Neural progenitor cell (in vitro differentiated cells): ENCODE measurements at regions not wholly inside any gene's neighbourhood (a gene's known extent, or its start where the extent isn't known, plus 50 kb on each side); places are given as distances from the start of the nearest gene placed in this dataset.

Source experiments
- DNase-seq: peaks from one replicate; pipeline ENCODE4 v3.0.0-alpha.2; 2016; ENCODE audit warnings: low spot score
- H2AFZ ChIP-seq: fragments of 200-600 bp; sonication (generic); replicated peaks from 2 replicates; pipeline ENCODE4 v1.6.1; 2016; ENCODE audit warnings: antibody characterized with exemption
- H3F3A ChIP-seq: fragments of 200-600 bp; sonication (generic); 2 replicates; pipeline ENCODE4 v1.6.1; 2016; ENCODE audit warnings: antibody characterized with exemption, low read depth
- H3K27ac ChIP-seq: fragments of 200-600 bp; sonication (generic); 2 replicates; pipeline ENCODE4 v1.5.1; 2016; ENCODE audit warnings: mild to moderate bottlenecking
- H3K27me3 ChIP-seq: fragments of 200-600 bp; sonication (generic); 2 replicates; pipeline ENCODE4 v1.6.1; 2016; ENCODE audit warnings: mild to moderate bottlenecking, moderate library complexity
- H3K36me3 ChIP-seq: fragments of 200-600 bp; sonication (generic); 2 replicates; pipeline ENCODE4 v1.5.1; 2016
- H3K4me1 ChIP-seq: fragments of 200-600 bp; sonication (generic); 2 replicates; pipeline ENCODE4 v1.6.1; 2016; ENCODE audit warnings: mixed run types
- H3K4me2 ChIP-seq: fragments of 200-600 bp; sonication (generic); 2 replicates; pipeline ENCODE4 v1.6.1; 2016
- H3K4me3 ChIP-seq: fragments of 200-600 bp; sonication (generic); 2 replicates; pipeline ENCODE4 v1.5.1; 2016
- H3K79me2 ChIP-seq: fragments of 200-600 bp; sonication (generic); 2 replicates; pipeline ENCODE4 v1.6.1; 2016; ENCODE audit warnings: low read depth
- H3K9ac ChIP-seq: fragments of 200-600 bp; sonication (generic); 2 replicates; pipeline ENCODE4 v1.6.1; 2016
- H3K9me3 ChIP-seq: fragments of 200-600 bp; sonication (generic); 2 replicates; pipeline ENCODE4 v1.5.1; 2016; ENCODE audit warnings: low read depth
- H4K20me1 ChIP-seq: fragments of 200-600 bp; sonication (generic); 2 replicates; pipeline ENCODE4 v1.6.1; 2016; ENCODE audit warnings: low read depth
- H3K27ac Mint-ChIP-seq: 3 replicates; pipeline ENCODE4 v1.8.0; 2021; ENCODE audit warnings: mixed read lengths
- H3K27me3 Mint-ChIP-seq: 2 replicates; pipeline ENCODE4 v1.8.0; 2022; ENCODE audit warnings: low read depth, mild to moderate bottlenecking, inconsistent platforms, moderate library complexity, mixed read lengths; ENCODE audit not compliant: insufficient read depth
- H3K36me3 Mint-ChIP-seq: 3 replicates; pipeline ENCODE4 v1.8.0; 2021; ENCODE audit warnings: mixed read lengths
- H3K4me1 Mint-ChIP-seq: 3 replicates; pipeline ENCODE4 v1.8.0; 2021; ENCODE audit warnings: mixed read lengths
- H3K4me3 Mint-ChIP-seq: 3 replicates; pipeline ENCODE4 v1.8.0; 2021; ENCODE audit warnings: mild to moderate bottlenecking, moderate library complexity, mixed read lengths
- H3K9me3 Mint-ChIP-seq: 3 replicates; pipeline ENCODE4 v1.8.0; 2020; ENCODE audit warnings: mixed read lengths
- CTCF ChIP-seq: fragments of 200-600 bp; sonication (generic); IDR thresholded peaks from 2 replicates; pipeline ENCODE4 v1.5.1; 2017; ENCODE audit warnings: antibody characterized with exemption, mild to moderate bottlenecking
- EZH2 ChIP-seq: fragments of 200-600 bp; sonication (generic); IDR thresholded peaks from 2 replicates; pipeline ENCODE4 v1.6.1; 2017; ENCODE audit warnings: antibody characterized with exemption, mild to moderate bottlenecking, moderate library complexity
- EZH2phosphoT487 ChIP-seq: fragments of 200-600 bp; sonication (generic); IDR thresholded peaks from 2 replicates; pipeline ENCODE4 v1.6.1; 2017; ENCODE audit warnings: antibody characterized with exemption

GRCh38 chr17:70875729-70876310 is 706.5 kb downstream of the KCNJ2 start:
- Histone ChIP-seq H4K20me1 (no peaks in the 10 kb centered on the region), H3K9me3 (no peaks in the 10 kb centered on the region), H3K4me3 (no peak overlapping the region), H3K9ac (no peak overlapping the region), H3K4me1 (no peaks in the 10 kb centered on the region), H2AFZ (no peak overlapping the region), H3K27me3 (no peaks in the 10 kb centered on the region), H3K36me3 (no peaks in the 10 kb centered on the region), H3K27ac (no peak overlapping the region), H3K79me2 (no peaks in the 10 kb centered on the region), H3F3A (no peaks in the 10 kb centered on the region), H3K4me2 (no peak overlapping the region)
- DNase-seq, result no peak
- no peaks in the 10 kb centered on the region for H3K27me3 Mint-ChIP-seq
- no peak overlapping the region for H3K4me3 Mint-ChIP-seq
- no peaks in the 10 kb centered on the region for H3K36me3 Mint-ChIP-seq
- no peak for TF ChIP-seq EZH2phosphoT487
- no peak for TF ChIP-seq CTCF
- TF ChIP-seq EZH2, result no peak
- H3K4me1 Mint-ChIP-seq, result peaks cover 7% of the 10 kb centered on the region
- H3K27ac Mint-ChIP-seq, result no peak overlapping the region
- H3K9me3 Mint-ChIP-seq, result no peaks in the 10 kb centered on the region

GRCh38 chr17:70878879-70879278 is 709.5 kb downstream of the KCNJ2 start:
- no peaks in the 10 kb centered on the region for H3K27me3 ChIP-seq
- Mint-ChIP-seq H3K9me3 (peaks cover 5% of the 10 kb centered on the region), H3K4me3 (no peak overlapping the region), H3K27me3 (peaks cover 2% of the 10 kb centered on the region), H3K4me1 (no peaks in the 10 kb centered on the region), H3K36me3 (no peaks in the 10 kb centered on the region), H3K27ac (no peak overlapping the region)
- no peaks in the 10 kb centered on the region for H3K79me2 ChIP-seq
- H3K4me2 ChIP-seq, result no peak overlapping the region
- no peaks in the 10 kb centered on the region for H3K4me1 ChIP-seq
- no peaks in the 10 kb centered on the region for H4K20me1 ChIP-seq
- no peak overlapping the region for H2AFZ ChIP-seq
- no peaks in the 10 kb centered on the region for H3K9me3 ChIP-seq
- TF ChIP-seq EZH2 (no peak), CTCF (no peak), EZH2phosphoT487 (no peak)
- no peaks in the 10 kb centered on the region for H3K36me3 ChIP-seq
- no peak overlapping the region for H3K4me3 ChIP-seq
- H3K27ac ChIP-seq, result no peak overlapping the region
- H3K9ac ChIP-seq, result no peak overlapping the region
- H3F3A ChIP-seq, result no peaks in the 10 kb centered on the region
- no peak for DNase-seq

GRCh38 chr17:70879401-70879800 is 710.1 kb downstream of the KCNJ2 start:
- no peak overlapping the region for H3K27ac Mint-ChIP-seq
- DNase-seq, result no peak
- no peaks in the 10 kb centered on the region for H3K27me3 ChIP-seq
- no peaks in the 10 kb centered on the region for H3K36me3 ChIP-seq
- H3K36me3 Mint-ChIP-seq, result no peaks in the 10 kb centered on the region
- H3K79me2 ChIP-seq, result no peaks in the 10 kb centered on the region
- H3K4me2 ChIP-seq, result no peak overlapping the region
- no peak overlapping the region for H2AFZ ChIP-seq
- no peak overlapping the region for H3K9ac ChIP-seq
- no peaks in the 10 kb centered on the region for H3K9me3 ChIP-seq
- no peak overlapping the region for H3K4me3 ChIP-seq
- no peaks in the 10 kb centered on the region for H3K4me1 Mint-ChIP-seq
- no peaks in the 10 kb centered on the region for H3F3A ChIP-seq
- H3K4me3 Mint-ChIP-seq, result no peak overlapping the region
- H3K27me3 Mint-ChIP-seq, result peaks cover 2% of the 10 kb centered on the region
- peaks cover 5% of the 10 kb centered on the region for H3K9me3 Mint-ChIP-seq
- TF ChIP-seq EZH2 (no peak), CTCF (no peak), EZH2phosphoT487 (no peak)
- H3K4me1 ChIP-seq, result no peaks in the 10 kb centered on the region
- H4K20me1 ChIP-seq, result no peaks in the 10 kb centered on the region
- H3K27ac ChIP-seq, result no peak overlapping the region
